IPS-18c (cell line): ENCODE measurements at regions not wholly inside any gene's neighbourhood (a gene's known extent, or its start where the extent isn't known, plus 50 kb on each side); places are given as distances from the start of the nearest gene placed in this dataset.
"Not testable (repeated sequence)": the region's sequence is repeated elsewhere in the genome, so short reads cannot be mapped to it uniquely, and the experiment has no call there.

Experiments used
- H3K4me3 ChIP-seq: 2 replicates; pipeline ENCODE4 v1.7.0; 2013; ENCODE audit warnings: low read depth, mild to moderate bottlenecking, low read length, moderate library complexity; ENCODE audit not compliant: insufficient read depth
- H3K9me3 ChIP-seq: one replicate; pipeline ENCODE4 v1.6.1; 2013; ENCODE audit warnings: mild to moderate bottlenecking, low read length, moderate library complexity; ENCODE audit not compliant: control insufficient read depth, insufficient read depth

- Histone ChIP-seq H3K9me3 (no peaks in the 10 kb centered on the region), H3K4me3 (no peak overlapping the region)
Observed at GRCh38 chr11:82458147-82458546, 275.5 kb downstream of the FAM181B start.

- no peak overlapping the region for H3K4me3 ChIP-seq
- no peaks in the 10 kb centered on the region for H3K9me3 ChIP-seq
Observed at GRCh38 chr11:82450996-82451395, 282.7 kb downstream of the FAM181B start.

DNA sequence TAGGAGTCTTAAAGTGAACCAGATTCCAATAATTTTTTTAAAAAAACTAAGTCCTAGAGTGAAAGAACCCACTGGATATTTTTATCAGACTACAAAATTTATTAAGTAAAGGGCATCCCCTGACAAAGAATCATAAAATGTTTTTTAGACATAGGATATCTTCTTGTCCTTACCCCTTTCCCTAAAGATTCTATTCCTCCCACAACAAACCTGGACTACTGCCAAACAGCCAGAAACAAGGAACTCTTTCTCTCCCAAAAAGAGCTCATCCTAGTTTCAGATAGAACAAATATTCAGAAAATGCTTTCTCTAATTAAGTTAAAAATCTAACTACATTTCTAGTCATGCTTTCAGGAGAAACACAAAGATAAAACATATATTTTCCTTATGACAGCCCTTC lies 327.1 kb downstream of the FAM181B start:
- Histone ChIP-seq H3K4me3 (no peak overlapping the region), H3K9me3 (no peaks in the 10 kb centered on the region)

- Histone ChIP-seq H3K9me3 (no peaks in the 10 kb centered on the region), H3K4me3 (no peak overlapping the region)
Observed at GRCh38 chr11:82405421-82405820, 328.2 kb downstream of the FAM181B start.

GRCh38 chr11:82404981-82405380 lies 328.7 kb downstream of the FAM181B start:
- Histone ChIP-seq H3K4me3 (no peak overlapping the region), H3K9me3 (no peaks in the 10 kb centered on the region)

- Histone ChIP-seq H3K4me3 (no peak overlapping the region), H3K9me3 (no peaks in the 10 kb centered on the region)
Observed at GRCh38 chr11:82403640-82404305, 329.9 kb downstream of the FAM181B start.

DNA sequence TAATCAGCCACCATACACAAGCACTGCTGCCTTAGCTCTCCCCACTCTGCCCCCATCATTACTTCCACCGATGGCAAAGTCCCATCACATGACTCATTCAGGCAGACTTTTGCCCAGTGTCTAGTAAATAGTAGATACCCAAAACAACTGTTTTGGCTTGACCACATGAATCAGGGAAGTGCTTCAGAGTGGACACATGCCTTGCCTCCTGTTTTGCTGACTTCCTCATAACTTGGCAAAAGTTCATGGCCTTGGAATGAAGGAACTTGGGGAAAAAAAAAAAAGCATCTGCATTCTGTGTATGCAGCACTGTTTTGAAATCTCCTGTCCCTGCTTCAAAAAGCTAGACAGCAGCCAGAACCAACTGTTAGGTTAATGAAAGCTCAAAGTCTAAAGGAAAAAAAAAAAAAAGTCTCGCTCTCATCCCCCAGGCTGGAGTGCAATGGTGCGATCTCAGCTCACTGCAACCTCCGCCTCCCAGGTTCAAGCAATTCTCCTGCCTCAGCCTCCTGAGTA lies 335.3 kb downstream of the FAM181B start:
- Histone ChIP-seq H3K9me3 (peaks cover 2% of the 10 kb centered on the region), H3K4me3 (no peak overlapping the region)

DNA sequence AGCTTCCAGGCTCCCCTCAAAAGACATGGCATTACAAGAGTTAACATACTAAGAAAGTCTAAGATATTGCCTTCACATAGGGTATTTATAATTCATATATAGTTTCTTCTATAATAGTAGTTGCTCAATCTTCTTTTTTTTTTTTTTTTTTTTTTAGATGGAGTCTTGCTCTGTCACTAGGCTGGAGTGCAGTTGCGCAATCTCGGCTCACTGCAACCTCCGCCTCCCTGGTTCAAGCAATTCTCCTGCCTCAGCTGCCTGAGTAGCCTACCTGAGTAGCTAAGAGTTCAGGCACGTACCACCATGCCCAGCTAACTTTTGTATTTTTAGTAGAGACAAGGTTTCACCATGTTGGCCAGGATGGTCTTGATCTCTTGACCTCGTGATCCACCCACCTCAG lies 337.0 kb downstream of the FAM181B start:
- H3K4me3 ChIP-seq, result not testable (repeated sequence)

DNA sequence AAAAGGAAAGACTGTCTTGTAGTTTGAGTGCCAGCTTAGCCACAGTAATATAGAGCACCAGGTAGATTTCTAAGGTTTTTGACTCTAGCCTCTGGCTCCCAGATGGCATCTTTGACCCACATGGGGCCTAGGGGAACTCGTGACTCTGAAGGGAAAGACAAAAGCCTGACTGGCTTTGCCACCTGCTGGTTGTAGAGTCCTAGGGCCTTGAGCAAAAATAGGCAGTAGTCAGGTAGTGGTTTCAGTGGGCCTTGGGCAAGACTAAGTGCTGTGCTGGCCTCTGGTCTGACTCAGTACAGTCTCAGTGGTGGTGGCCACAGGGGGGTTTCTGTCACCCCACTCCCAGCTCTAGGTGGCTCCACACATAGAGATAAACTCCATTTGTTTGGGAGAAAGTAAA lies 349.4 kb downstream of the FAM181B start:
- Histone ChIP-seq H3K4me3 (no peak overlapping the region), H3K9me3 (no peaks in the 10 kb centered on the region)

More for the DNA sequence above, 337.0 kb downstream of the FAM181B start:
- not testable (repeated sequence) for H3K9me3 ChIP-seq

DNA sequence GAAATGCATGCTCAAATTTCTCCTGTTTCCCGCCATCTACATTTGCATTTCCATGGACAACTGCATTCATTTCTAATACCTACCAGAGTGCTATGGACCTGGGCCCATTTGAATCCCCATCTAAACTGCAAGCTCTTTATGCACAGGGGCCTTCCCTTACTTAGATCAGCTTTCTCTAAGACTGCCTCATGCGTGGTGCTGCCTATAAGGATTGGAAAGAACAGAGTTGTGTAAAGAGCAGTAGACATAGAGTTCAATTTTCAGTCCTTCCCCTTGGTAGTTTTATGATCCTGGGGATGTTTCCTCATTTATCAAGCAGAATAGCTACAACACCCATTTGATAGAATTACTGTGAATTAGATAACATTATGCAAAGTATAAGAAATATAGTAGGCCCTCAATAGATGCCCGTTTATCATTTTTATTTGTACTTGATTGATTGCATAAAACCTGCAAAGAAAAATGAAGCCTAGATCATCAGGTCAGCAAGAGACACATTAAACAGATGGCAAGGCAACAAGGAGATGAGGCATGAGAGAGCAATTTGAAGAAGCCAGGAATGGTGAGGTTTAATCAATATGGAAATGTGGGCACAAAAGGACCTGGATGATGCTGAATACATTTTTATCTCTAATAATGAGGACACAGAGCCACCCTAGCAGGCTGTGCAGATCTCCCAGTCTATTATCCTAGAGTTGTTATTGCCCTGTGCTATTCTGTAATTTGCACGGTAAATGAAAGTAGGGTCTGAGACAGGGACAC lies 359.7 kb downstream of the FAM181B start:
- Histone ChIP-seq H3K9me3 (no peaks in the 10 kb centered on the region), H3K4me3 (no peak overlapping the region)

DNA sequence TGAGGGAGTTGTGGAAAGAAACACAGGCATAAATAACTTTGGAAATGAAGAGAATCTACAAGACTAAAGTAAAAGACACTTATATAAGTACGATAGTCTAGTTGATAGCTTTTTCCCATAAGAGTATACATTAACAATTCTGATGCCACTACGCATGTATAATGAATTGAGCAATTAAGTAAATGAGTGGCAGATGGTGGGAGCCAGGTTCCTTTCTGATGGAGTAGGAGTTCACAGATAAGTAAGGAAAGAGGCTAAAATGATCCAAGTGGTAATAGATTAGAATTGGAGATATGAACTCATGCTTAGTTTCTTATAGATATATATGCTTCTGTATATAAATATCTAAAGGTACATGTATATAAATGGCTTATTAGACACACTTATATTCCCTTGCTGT lies 368.3 kb downstream of the FAM181B start:
- no peak overlapping the region for H3K4me3 ChIP-seq
- H3K9me3 ChIP-seq, result no peaks in the 10 kb centered on the region

DNA sequence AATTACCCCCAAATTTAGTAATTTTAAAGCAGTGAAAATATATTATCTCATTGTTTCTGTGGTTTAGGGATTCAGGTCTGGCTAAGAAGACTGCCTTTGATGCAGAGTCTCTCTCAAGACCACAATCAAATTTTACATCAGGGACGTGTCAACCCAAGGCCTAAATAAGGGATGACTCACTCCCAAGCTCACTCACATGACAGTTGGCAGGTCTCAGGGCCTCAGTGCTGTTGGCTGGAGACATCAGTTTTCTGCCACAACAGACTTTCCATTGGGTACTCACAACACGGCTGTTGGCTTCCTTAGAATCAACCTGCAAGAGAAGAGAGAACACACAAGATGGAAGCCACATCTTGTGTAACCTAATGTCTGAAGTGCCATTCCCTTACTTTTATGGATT lies 377.3 kb downstream of the FAM181B start:
- no peaks in the 10 kb centered on the region for H3K9me3 ChIP-seq
- no peak overlapping the region for H3K4me3 ChIP-seq

GRCh38 chr11:82355313-82355823 lies 378.3 kb downstream of the FAM181B start:
- Histone ChIP-seq H3K4me3 (no peak overlapping the region), H3K9me3 (no peaks in the 10 kb centered on the region)

- Histone ChIP-seq H3K4me3 (no peak overlapping the region), H3K9me3 (no peaks in the 10 kb centered on the region)
Observed at GRCh38 chr11:82326853-82327252, 406.8 kb downstream of the FAM181B start.

- Histone ChIP-seq H3K9me3 (no peaks in the 10 kb centered on the region), H3K4me3 (no peak overlapping the region)
Observed at GRCh38 chr11:82321206-82321605, 412.5 kb downstream of the FAM181B start.

GRCh38 chr11:82315093-82315492 lies 418.6 kb downstream of the FAM181B start:
- Histone ChIP-seq H3K9me3 (peaks cover 2% of the 10 kb centered on the region), H3K4me3 (no peak overlapping the region)

DNA sequence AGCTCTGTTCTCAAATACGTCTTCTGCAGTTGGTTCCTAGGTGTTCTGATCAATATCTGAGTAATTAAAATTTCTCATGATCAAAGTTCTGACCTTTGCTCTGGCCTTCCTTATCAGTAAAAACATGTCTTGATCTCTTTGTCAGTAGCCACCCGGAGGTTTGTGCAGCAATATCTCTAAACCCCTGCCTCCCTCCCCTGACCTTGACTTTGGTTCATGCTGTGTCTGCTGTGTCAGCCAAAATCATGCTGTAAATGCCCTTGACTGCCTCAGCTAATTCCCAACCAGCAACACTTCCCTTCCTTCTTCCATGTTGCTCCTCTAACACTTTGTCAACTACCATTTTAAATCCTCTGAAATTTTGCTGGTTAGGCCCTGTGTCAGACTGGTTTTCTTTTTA lies 424.7 kb downstream of the FAM181B start:
- no peaks in the 10 kb centered on the region for H3K9me3 ChIP-seq

GRCh38 chr11:82305123-82305522 lies 428.5 kb downstream of the FAM181B start:
- H3K4me3 ChIP-seq, result no peak overlapping the region

More for the DNA sequence above, 424.7 kb downstream of the FAM181B start:
- H3K4me3 ChIP-seq, result no peak overlapping the region

More at GRCh38 chr11:82305123-82305522, 428.5 kb downstream of the FAM181B start:
- no peaks in the 10 kb centered on the region for H3K9me3 ChIP-seq
